HTR-8/SVneo (cell line): ENCODE measurements at regions not wholly inside any gene's neighbourhood (a gene's known extent, or its start where the extent isn't known, plus 50 kb on each side); places are given as distances from the start of the nearest gene placed in this dataset.
"Not testable (repeated sequence)": the region's sequence is repeated elsewhere in the genome, so short reads cannot be mapped to it uniquely, and the experiment has no call there.

ENCODE experiments used
- DNase-seq: peaks from one replicate; pipeline ENCODE4 v3.0.0; 2011; ENCODE audit warnings: low spot score, mixed read lengths; ENCODE audit not compliant: insufficient read length
- FAIRE-seq: peaks from 2 replicates; lab custom pipeline; 2011; peaks lifted over from hg19 to GRCh38; lab: Jason Lieb, UNC

GRCh38 chr19:31825134-31826094 lies 476.2 kb upstream of the TSHZ3 start:
- FAIRE-seq (no peak), DNase-seq (no peak)

- DNase-seq (no peak), FAIRE-seq (no peak)
These were observed 477.1 kb upstream of the TSHZ3 start for GRCh38 chr19:31826325-31826724.

- FAIRE-seq, result no peak
These were observed 482.4 kb upstream of the TSHZ3 start for GRCh38 chr19:31831421-31832175.

GRCh38 chr19:31832176-31832548 lies 482.9 kb upstream of the TSHZ3 start:
- DNase-seq (no peak), FAIRE-seq (no peak)

More at GRCh38 chr19:31831421-31832175, 482.4 kb upstream of the TSHZ3 start:
- no peak for DNase-seq

- no peak for DNase-seq
- no peak for FAIRE-seq
These were observed 484.8 kb upstream of the TSHZ3 start for GRCh38 chr19:31834070-31834469.

GRCh38 chr19:31838163-31838815 lies 489.1 kb upstream of the TSHZ3 start:
- FAIRE-seq (no peak), DNase-seq (no peak)

GRCh38 chr19:31840371-31840770 lies 491.1 kb upstream of the TSHZ3 start:
- FAIRE-seq (no peak), DNase-seq (no peak)

GRCh38 chr19:31841755-31842154 lies 492.5 kb upstream of the TSHZ3 start:
- FAIRE-seq (no peak), DNase-seq (no peak)

- no peak for FAIRE-seq
- no peak for DNase-seq
These were observed 482.3 kb upstream of the ZNF507 start for GRCh38 chr19:31863122-31863521.

- no peak for DNase-seq
- FAIRE-seq, result no peak
These were observed 471.1 kb upstream of the ZNF507 start for GRCh38 chr19:31874313-31874712.

GRCh38 chr19:31875591-31875990 lies 469.8 kb upstream of the ZNF507 start:
- no peak for DNase-seq
- FAIRE-seq, result no peak

- FAIRE-seq (no peak), DNase-seq (no peak)
These were observed 465.1 kb upstream of the ZNF507 start for GRCh38 chr19:31880283-31880682.

- no peak for DNase-seq
These were observed 463.4 kb upstream of the ZNF507 start for GRCh38 chr19:31881988-31882387.

GRCh38 chr19:31882709-31883108 lies 462.7 kb upstream of the ZNF507 start:
- FAIRE-seq, result no peak
- DNase-seq, result no peak

More at GRCh38 chr19:31881988-31882387, 463.4 kb upstream of the ZNF507 start:
- no peak for FAIRE-seq

GRCh38 chr19:31883296-31883990 lies 462.0 kb upstream of the ZNF507 start:
- no peak for DNase-seq
- no peak for FAIRE-seq

GRCh38 chr19:31885280-31885853 lies 460.0 kb upstream of the ZNF507 start:
- no peak for DNase-seq
- FAIRE-seq, result no peak

GRCh38 chr19:31890230-31890629 lies 455.2 kb upstream of the ZNF507 start:
- no peak for FAIRE-seq
- no peak for DNase-seq

GRCh38 chr19:31892060-31892459 lies 453.4 kb upstream of the ZNF507 start:
- FAIRE-seq (no peak), DNase-seq (no peak)

- DNase-seq, FAIRE-seq: not testable (repeated sequence)
These were observed 451.9 kb upstream of the ZNF507 start for GRCh38 chr19:31893491-31893890.

GRCh38 chr19:31894451-31894850 lies 451.0 kb upstream of the ZNF507 start:
- DNase-seq (no peak), FAIRE-seq (no peak)
